Heart left ventricle (tissue), 13 donors: ENCODE measurements at regions not wholly inside any gene's neighbourhood (a gene's known extent, or its start where the extent isn't known, plus 50 kb on each side); places are given as distances from the start of the nearest gene placed in this dataset.
"Not testable (repeated sequence)": the region's sequence is repeated elsewhere in the genome, so short reads cannot be mapped to it uniquely, and the experiment has no call there.

Source experiments
- CTCF ChIP-seq, 12 donors: fragments of 200-600 bp; sonication (generic) in 4 of 12; IDR thresholded peaks; one replicate each; pipeline versions ENCODE4 v1.5.0 to v1.8.0; 2018 to 2022; ENCODE audit warnings: antibody characterized with exemption in 12 of 12, mild to moderate bottlenecking in 5 of 12
- POLR2A ChIP-seq, 2 donors: fragments of 450-650 bp; IDR thresholded peaks; one replicate each; pipeline ENCODE4 v1.6.1; 2017; ENCODE audit warnings: antibody characterized with exemption in 2 of 2, mild to moderate bottlenecking in 2 of 2, moderate library complexity in 2 of 2
- donor health status: ischemic (EF 13 %, LVEDD 7.1; RV severe dilation, severe dysfunction).
- donor health status: DM: no; HTN: yes; CAD: no.
- donor health status: DM: no; HTN: no; CAD: no.
- donor health status: ischemic (EF 25% LVEDD 6.9; RV normal size, moderate dysfunction).
- donor health status: ischemic (EF 25% LVEDD 5.7; RV mildly dilated, moderate dysfunction).
- donor health status: ischemic (EF 35%, LVEDD 5.7; RV mildly dilated, moderate dysfunction).
- donor health status: nonischemic (EF 11% LVEDD 7.7; RV severe dilation, severe dysfunction).
- donor health status: DM: yes; HTN: yes; CAD: no.
- donor health status: PGD.
- donor health status: ischemic (EF 29% LVEDD 5.4; RV normal size, mild dysfunction).
- donor health status: nonischemic (EF 23%, LVEDD 6.1; RV moderate dilation, normal function).

DNA sequence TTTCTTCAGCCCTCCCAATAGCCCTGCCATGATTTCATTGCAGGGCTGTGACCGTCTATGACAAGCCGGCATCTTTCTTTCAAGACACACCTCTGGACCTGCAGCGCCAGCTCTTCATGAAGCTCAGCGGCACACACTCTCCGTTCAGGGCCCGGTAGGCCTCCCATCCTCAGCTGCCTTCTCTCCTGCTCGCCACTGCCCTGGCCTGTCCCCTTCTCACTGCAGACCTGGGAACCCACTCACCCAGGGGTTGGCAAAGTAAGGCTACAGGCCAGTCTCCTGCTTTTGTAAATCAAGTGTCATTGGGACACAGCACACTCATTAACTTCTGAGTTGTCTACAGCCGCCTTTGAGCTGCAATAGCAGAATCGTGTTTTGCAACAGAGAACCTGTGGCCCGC lies 169.2 kb downstream of the ADRA2C start:
- TF ChIP-seq CTCF, POLR2A (IDR thresholded peaks at IDR 0.05): not testable (repeated sequence)
